ENCODE measurements at regions not wholly inside any gene's neighbourhood (a gene's known extent, or its start where the extent isn't known, plus 50 kb on each side); places are given as distances from the start of the nearest gene placed in this dataset.

DNA sequence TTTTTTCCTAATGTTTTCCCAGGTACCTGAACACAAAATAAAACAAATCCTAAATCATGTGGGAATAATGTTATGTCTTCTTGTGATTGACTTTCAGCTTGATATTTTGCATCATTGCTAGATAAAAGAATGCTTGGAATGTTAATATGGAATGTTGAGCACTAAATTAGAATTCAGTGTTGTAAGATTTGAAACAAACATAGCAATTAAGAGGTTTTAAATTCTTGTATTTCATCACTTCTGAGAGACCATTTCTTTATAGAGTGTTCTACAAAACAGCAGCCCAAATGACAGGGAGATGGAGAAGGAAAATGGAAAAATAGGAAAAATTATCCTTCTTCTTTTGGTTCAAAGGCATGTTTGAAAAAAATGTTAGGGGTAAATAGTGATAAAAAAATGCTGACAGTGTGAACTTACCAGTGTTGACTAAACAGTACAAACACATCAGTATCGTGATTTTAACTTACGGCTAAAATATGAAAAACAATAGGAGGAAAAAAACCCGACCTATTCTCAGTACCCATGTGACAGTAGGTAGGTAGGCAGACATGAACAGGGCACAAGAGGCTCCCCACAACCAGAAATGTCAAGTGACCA is 102.6 kb upstream of the PDE5A start:
- no peak overlapping the region for H3K4me3 ChIP-seq
- no peak overlapping the region for H3K4me2 ChIP-seq (ENCODE audit: insufficient read depth, low read length)
- ATAC-seq (no peak), DNase-seq (ENCODE audit: extremely low read depth in 1 of 4, low spot score in 3 of 4) (no peak), FAIRE-seq (no peak)
- no peak overlapping the region for H3K27ac ChIP-seq (ENCODE audit: extremely low read depth, low read depth, low read length)
- H3K79me2 ChIP-seq (ENCODE audit: control insufficient read depth, insufficient read depth, low read length), result no peaks in the 10 kb centered on the region
- H2AFZ ChIP-seq (ENCODE audit: low read depth, low read length), result no peak overlapping the region
- ChIA-PET CTCF (ENCODE audit: low intra/inter-chr PET ratio) (no interaction called here), POLR2A (interaction anchor here (1.0 kb wide), 1 partner anchor 11 kb away, joined by 5 read pairs; no protein-coding TSS in a partner anchor)
- BruUV-seq (replicated peaks), result no TSS peak
- H3K36me3 ChIP-seq (ENCODE audit: control insufficient read depth, insufficient read depth, low read length), result no peaks in the 10 kb centered on the region
- H3K9ac ChIP-seq (ENCODE audit: insufficient read depth in 1 of 2, low read depth in 2 of 2, low read length in 2 of 2), result no peak overlapping the region
- no peaks in the 10 kb centered on the region for H4K20me1 ChIP-seq (replicated peaks; ENCODE audit: control insufficient read depth, insufficient read depth, low read length)
- H3K4me1 ChIP-seq (replicated peaks in 1 of 2; ENCODE audit: control insufficient read depth in 2 of 2, insufficient read depth in 2 of 2, low read length in 2 of 2), result no peaks in the 10 kb centered on the region
- TF ChIP-seq, protein P1, sequence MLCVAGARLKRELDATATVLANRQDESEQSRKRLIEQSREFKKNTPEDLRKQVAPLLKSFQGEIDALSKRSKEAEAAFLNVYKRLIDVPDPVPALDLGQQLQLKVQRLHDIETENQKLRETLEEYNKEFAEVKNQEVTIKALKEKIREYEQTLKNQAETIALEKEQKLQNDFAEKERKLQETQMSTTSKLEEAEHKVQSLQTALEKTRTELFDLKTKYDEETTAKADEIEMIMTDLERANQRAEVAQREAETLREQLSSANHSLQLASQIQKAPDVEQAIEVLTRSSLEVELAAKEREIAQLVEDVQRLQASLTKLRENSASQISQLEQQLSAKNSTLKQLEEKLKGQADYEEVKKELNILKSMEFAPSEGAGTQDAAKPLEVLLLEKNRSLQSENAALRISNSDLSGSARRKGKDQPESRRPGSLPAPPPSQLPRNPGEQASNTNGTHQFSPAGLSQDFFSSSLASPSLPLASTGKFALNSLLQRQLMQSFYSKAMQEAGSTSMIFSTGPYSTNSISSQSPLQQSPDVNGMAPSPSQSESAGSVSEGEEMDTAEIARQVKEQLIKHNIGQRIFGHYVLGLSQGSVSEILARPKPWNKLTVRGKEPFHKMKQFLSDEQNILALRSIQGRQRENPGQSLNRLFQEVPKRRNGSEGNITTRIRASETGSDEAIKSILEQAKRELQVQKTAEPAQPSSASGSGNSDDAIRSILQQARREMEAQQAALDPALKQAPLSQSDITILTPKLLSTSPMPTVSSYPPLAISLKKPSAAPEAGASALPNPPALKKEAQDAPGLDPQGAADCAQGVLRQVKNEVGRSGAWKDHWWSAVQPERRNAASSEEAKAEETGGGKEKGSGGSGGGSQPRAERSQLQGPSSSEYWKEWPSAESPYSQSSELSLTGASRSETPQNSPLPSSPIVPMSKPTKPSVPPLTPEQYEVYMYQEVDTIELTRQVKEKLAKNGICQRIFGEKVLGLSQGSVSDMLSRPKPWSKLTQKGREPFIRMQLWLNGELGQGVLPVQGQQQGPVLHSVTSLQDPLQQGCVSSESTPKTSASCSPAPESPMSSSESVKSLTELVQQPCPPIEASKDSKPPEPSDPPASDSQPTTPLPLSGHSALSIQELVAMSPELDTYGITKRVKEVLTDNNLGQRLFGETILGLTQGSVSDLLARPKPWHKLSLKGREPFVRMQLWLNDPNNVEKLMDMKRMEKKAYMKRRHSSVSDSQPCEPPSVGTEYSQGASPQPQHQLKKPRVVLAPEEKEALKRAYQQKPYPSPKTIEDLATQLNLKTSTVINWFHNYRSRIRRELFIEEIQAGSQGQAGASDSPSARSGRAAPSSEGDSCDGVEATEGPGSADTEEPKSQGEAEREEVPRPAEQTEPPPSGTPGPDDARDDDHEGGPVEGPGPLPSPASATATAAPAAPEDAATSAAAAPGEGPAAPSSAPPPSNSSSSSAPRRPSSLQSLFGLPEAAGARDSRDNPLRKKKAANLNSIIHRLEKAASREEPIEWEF (CRISPR knock-in tag; IDR thresholded peaks at IDR 0.05), result no peak
- TF ChIP-seq SMARCA5 (IDR thresholded peaks at IDR 0.05), result no peak
- TF ChIP-seq TCFL5 (CRISPR knock-in tag; conservative IDR thresholded peaks at IDR 0.05), result no peak
- TF ChIP-seq ZNF785 (CRISPR knock-in tag; IDR thresholded peaks at IDR 0.05), result no peak
- TF ChIP-seq ESRRB (CRISPR knock-in tag; IDR thresholded peaks at IDR 0.05; ENCODE audit: borderline replicate concordance), result no peak
- TF ChIP-seq, protein P2, sequence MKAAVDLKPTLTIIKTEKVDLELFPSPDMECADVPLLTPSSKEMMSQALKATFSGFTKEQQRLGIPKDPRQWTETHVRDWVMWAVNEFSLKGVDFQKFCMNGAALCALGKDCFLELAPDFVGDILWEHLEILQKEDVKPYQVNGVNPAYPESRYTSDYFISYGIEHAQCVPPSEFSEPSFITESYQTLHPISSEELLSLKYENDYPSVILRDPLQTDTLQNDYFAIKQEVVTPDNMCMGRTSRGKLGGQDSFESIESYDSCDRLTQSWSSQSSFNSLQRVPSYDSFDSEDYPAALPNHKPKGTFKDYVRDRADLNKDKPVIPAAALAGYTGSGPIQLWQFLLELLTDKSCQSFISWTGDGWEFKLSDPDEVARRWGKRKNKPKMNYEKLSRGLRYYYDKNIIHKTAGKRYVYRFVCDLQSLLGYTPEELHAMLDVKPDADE (conservative IDR thresholded peaks at IDR 0.05; ENCODE audit: control insufficient read depth, low read depth, low read length), result no peak
- TF ChIP-seq, protein P3, sequence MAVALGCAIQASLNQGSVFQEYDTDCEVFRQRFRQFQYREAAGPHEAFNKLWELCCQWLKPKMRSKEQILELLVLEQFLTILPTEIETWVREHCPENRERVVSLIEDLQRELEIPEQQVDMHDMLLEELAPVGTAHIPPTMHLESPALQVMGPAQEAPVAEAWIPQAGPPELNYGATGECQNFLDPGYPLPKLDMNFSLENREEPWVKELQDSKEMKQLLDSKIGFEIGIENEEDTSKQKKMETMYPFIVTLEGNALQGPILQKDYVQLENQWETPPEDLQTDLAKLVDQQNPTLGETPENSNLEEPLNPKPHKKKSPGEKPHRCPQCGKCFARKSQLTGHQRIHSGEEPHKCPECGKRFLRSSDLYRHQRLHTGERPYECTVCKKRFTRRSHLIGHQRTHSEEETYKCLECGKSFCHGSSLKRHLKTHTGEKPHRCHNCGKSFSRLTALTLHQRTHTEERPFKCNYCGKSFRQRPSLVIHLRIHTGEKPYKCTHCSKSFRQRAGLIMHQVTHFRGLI (CRISPR knock-in tag; IDR thresholded peaks at IDR 0.05), result no peak
- no peaks in the 10 kb centered on the region for H3K9me3 ChIP-seq (replicated peaks; ENCODE audit: control insufficient read depth, insufficient read depth, low read depth, low read length)
- intact Hi-C loops (cut with micrococcal nuclease), result no loop called here
- in situ Hi-C loops (cut with MboI), result no loop called here
- 0% methylated on average over 3 of the region's 3 CpGs for WGBS (ENCODE audit: insufficient coverage, low coverage, missing lambda C conversion rate)
- no peaks in the 10 kb centered on the region for H3K9me1 ChIP-seq (ENCODE audit: control insufficient read depth, insufficient read depth, low read length)
- H3K27me3 ChIP-seq (ENCODE audit: control insufficient read depth in 2 of 2, insufficient read depth in 2 of 2, low read length in 2 of 2), result no peaks in the 10 kb centered on the region

All from K562 (cell line).